ENCODE measurements at regions not wholly inside any gene's neighbourhood (a gene's known extent, or its start where the extent isn't known, plus 50 kb on each side); places are given as distances from the start of the nearest gene placed in this dataset.

GRCh38 chr5:1737790-1738405 lies 61.7 kb downstream of the MRPL36 start:
- H3K9me3 ChIP-seq (ENCODE audit: control insufficient read depth in 3 of 3, low read length in 3 of 3) = peaks cover 0 to 6% (median 4%) of the 10 kb centered on the region in 3 donors
- no peak overlapping the region for H3K4me3 ChIP-seq (ENCODE audit: low read length in 3 of 3)
- H3K9ac ChIP-seq (ENCODE audit: low read depth in 1 of 3, low read length in 3 of 3) = no peak overlapping the region
- no peak overlapping the region for H3K27ac ChIP-seq (ENCODE audit: low read depth, low read length)
- H3K36me3 ChIP-seq (ENCODE audit: control insufficient read depth in 3 of 3, insufficient read depth in 3 of 3, low read length in 3 of 3) = no peaks in the 10 kb centered on the region
- no peaks in the 10 kb centered on the region for H3K4me1 ChIP-seq (ENCODE audit: control insufficient read depth in 3 of 3, insufficient read depth in 3 of 3, low read length in 3 of 3)
- H3K27me3 ChIP-seq (ENCODE audit: control insufficient read depth in 3 of 3, insufficient read depth in 3 of 3, low read length in 3 of 3) = peaks cover 6 to 15% (median 7%) of the 10 kb centered on the region in 3 donors

GRCh38 chr5:1736889-1737711 lies 62.5 kb downstream of the MRPL36 start:
- Histone ChIP-seq H3K27me3 (ENCODE audit: control insufficient read depth in 3 of 3, insufficient read depth in 3 of 3, low read length in 3 of 3) (peaks cover 6 to 19% (median 7%) of the 10 kb centered on the region in 3 donors), H3K9me3 (ENCODE audit: control insufficient read depth in 3 of 3, low read length in 3 of 3) (peaks cover 0 to 6% (median 4%) of the 10 kb centered on the region in 3 donors), H3K9ac (ENCODE audit: low read depth in 1 of 3, low read length in 3 of 3) (no peak overlapping the region), H3K36me3 (ENCODE audit: control insufficient read depth in 3 of 3, insufficient read depth in 3 of 3, low read length in 3 of 3) (no peaks in the 10 kb centered on the region), H3K4me3 (ENCODE audit: low read length in 3 of 3) (no peak overlapping the region), H3K27ac (ENCODE audit: low read depth, low read length) (no peak overlapping the region), H3K4me1 (ENCODE audit: control insufficient read depth in 3 of 3, insufficient read depth in 3 of 3, low read length in 3 of 3) (no peaks in the 10 kb centered on the region)

- Histone ChIP-seq H3K9me3 (ENCODE audit: control insufficient read depth in 3 of 3, low read length in 3 of 3) (peaks cover 0 to 6% (median 4%) of the 10 kb centered on the region in 3 donors), H3K4me1 (ENCODE audit: control insufficient read depth in 3 of 3, insufficient read depth in 3 of 3, low read length in 3 of 3) (no peaks in the 10 kb centered on the region), H3K4me3 (ENCODE audit: low read length in 3 of 3) (no peak overlapping the region), H3K27ac (ENCODE audit: low read depth, low read length) (no peak overlapping the region), H3K36me3 (ENCODE audit: control insufficient read depth in 3 of 3, insufficient read depth in 3 of 3, low read length in 3 of 3) (no peaks in the 10 kb centered on the region), H3K9ac (ENCODE audit: low read depth in 1 of 3, low read length in 3 of 3) (no peak overlapping the region), H3K27me3 (ENCODE audit: control insufficient read depth in 3 of 3, insufficient read depth in 3 of 3, low read length in 3 of 3) (peaks cover 6 to 19% (median 7%) of the 10 kb centered on the region in 3 donors)
Measured at GRCh38 chr5:1736065-1736464, 63.6 kb downstream of the MRPL36 start.

- H3K9me3 ChIP-seq (ENCODE audit: control insufficient read depth in 3 of 3, low read length in 3 of 3) = peaks cover 0 to 6% (median 4%) of the 10 kb centered on the region in 3 donors
- H3K4me1 ChIP-seq (ENCODE audit: control insufficient read depth in 3 of 3, insufficient read depth in 3 of 3, low read length in 3 of 3) = no peaks in the 10 kb centered on the region
- no peak overlapping the region for H3K4me3 ChIP-seq (ENCODE audit: low read length in 3 of 3)
- no peak overlapping the region for H3K9ac ChIP-seq (ENCODE audit: low read depth in 1 of 3, low read length in 3 of 3)
- peaks cover 6 to 22% (median 8%) of the 10 kb centered on the region in 3 donors for H3K27me3 ChIP-seq (ENCODE audit: control insufficient read depth in 3 of 3, insufficient read depth in 3 of 3, low read length in 3 of 3)
- no peaks in the 10 kb centered on the region for H3K36me3 ChIP-seq (ENCODE audit: control insufficient read depth in 3 of 3, insufficient read depth in 3 of 3, low read length in 3 of 3)
- H3K27ac ChIP-seq (ENCODE audit: low read depth, low read length) = no peak overlapping the region
Measured at GRCh38 chr5:1735320-1735970, 64.2 kb downstream of the MRPL36 start.

- Histone ChIP-seq H3K4me3 (ENCODE audit: low read length in 3 of 3) (no peak overlapping the region), H3K9ac (ENCODE audit: low read depth in 1 of 3, low read length in 3 of 3) (no peak overlapping the region), H3K36me3 (ENCODE audit: control insufficient read depth in 3 of 3, insufficient read depth in 3 of 3, low read length in 3 of 3) (no peaks in the 10 kb centered on the region), H3K27me3 (ENCODE audit: control insufficient read depth in 3 of 3, insufficient read depth in 3 of 3, low read length in 3 of 3) (peaks cover 6 to 27% (median 12%) of the 10 kb centered on the region in 3 donors), H3K4me1 (ENCODE audit: control insufficient read depth in 3 of 3, insufficient read depth in 3 of 3, low read length in 3 of 3) (no peaks in the 10 kb centered on the region), H3K27ac (ENCODE audit: low read depth, low read length) (no peak overlapping the region), H3K9me3 (ENCODE audit: control insufficient read depth in 3 of 3, low read length in 3 of 3) (peaks cover 0 to 5% (median under 1%) of the 10 kb centered on the region in 3 donors)
Measured at GRCh38 chr5:1734908-1735289, 64.7 kb downstream of the MRPL36 start.

- Histone ChIP-seq H3K9ac (ENCODE audit: low read depth in 1 of 3, low read length in 3 of 3) (no peak overlapping the region), H3K27ac (ENCODE audit: low read depth, low read length) (no peak overlapping the region), H3K4me3 (ENCODE audit: low read length in 3 of 3) (no peak overlapping the region), H3K9me3 (ENCODE audit: control insufficient read depth in 3 of 3, low read length in 3 of 3) (peaks cover 0 to 2% (median 0%) of the 10 kb centered on the region in 3 donors), H3K4me1 (ENCODE audit: control insufficient read depth in 3 of 3, insufficient read depth in 3 of 3, low read length in 3 of 3) (no peaks in the 10 kb centered on the region), H3K36me3 (ENCODE audit: control insufficient read depth in 3 of 3, insufficient read depth in 3 of 3, low read length in 3 of 3) (no peaks in the 10 kb centered on the region), H3K27me3 (ENCODE audit: control insufficient read depth in 3 of 3, insufficient read depth in 3 of 3, low read length in 3 of 3) (peaks cover 6 to 27% (median 12%) of the 10 kb centered on the region in 3 donors)
Measured at GRCh38 chr5:1734271-1734907, 65.2 kb downstream of the MRPL36 start.

- H3K4me3 ChIP-seq (ENCODE audit: low read length in 3 of 3) = no peak overlapping the region
- no peaks in the 10 kb centered on the region for H3K4me1 ChIP-seq (ENCODE audit: control insufficient read depth in 3 of 3, insufficient read depth in 3 of 3, low read length in 3 of 3)
- no peak overlapping the region for H3K9ac ChIP-seq (ENCODE audit: low read depth in 1 of 3, low read length in 3 of 3)
- H3K36me3 ChIP-seq (ENCODE audit: control insufficient read depth in 3 of 3, insufficient read depth in 3 of 3, low read length in 3 of 3) = no peaks in the 10 kb centered on the region
- no peak overlapping the region for H3K27ac ChIP-seq (ENCODE audit: low read depth, low read length)
- peaks cover 6 to 27% (median 12%) of the 10 kb centered on the region in 3 donors for H3K27me3 ChIP-seq (ENCODE audit: control insufficient read depth in 3 of 3, insufficient read depth in 3 of 3, low read length in 3 of 3)
- H3K9me3 ChIP-seq (ENCODE audit: control insufficient read depth in 3 of 3, low read length in 3 of 3) = no peaks in the 10 kb centered on the region
Measured at GRCh38 chr5:1733369-1733768, 66.3 kb downstream of the MRPL36 start.

GRCh38 chr5:1732945-1733344 lies 66.7 kb downstream of the MRPL36 start:
- H3K4me1 ChIP-seq (ENCODE audit: control insufficient read depth in 3 of 3, insufficient read depth in 3 of 3, low read length in 3 of 3) = no peaks in the 10 kb centered on the region
- no peaks in the 10 kb centered on the region for H3K36me3 ChIP-seq (ENCODE audit: control insufficient read depth in 3 of 3, insufficient read depth in 3 of 3, low read length in 3 of 3)

GRCh38 chr5:1732238-1732941 lies 67.2 kb downstream of the MRPL36 start:
- Histone ChIP-seq H3K4me3 (ENCODE audit: low read length in 3 of 3) (no peak overlapping the region), H3K4me1 (ENCODE audit: control insufficient read depth in 3 of 3, insufficient read depth in 3 of 3, low read length in 3 of 3) (no peaks in the 10 kb centered on the region), H3K36me3 (ENCODE audit: control insufficient read depth in 3 of 3, insufficient read depth in 3 of 3, low read length in 3 of 3) (no peaks in the 10 kb centered on the region), H3K27ac (ENCODE audit: low read depth, low read length) (no peak overlapping the region), H3K27me3 (ENCODE audit: control insufficient read depth in 3 of 3, insufficient read depth in 3 of 3, low read length in 3 of 3) (peaks cover 6 to 25% (median 10%) of the 10 kb centered on the region in 3 donors), H3K9ac (ENCODE audit: low read depth in 1 of 3, low read length in 3 of 3) (no peak overlapping the region), H3K9me3 (ENCODE audit: control insufficient read depth in 3 of 3, low read length in 3 of 3) (no peaks in the 10 kb centered on the region)

More at GRCh38 chr5:1732945-1733344, 66.7 kb downstream of the MRPL36 start:
- no peak overlapping the region for H3K9ac ChIP-seq (ENCODE audit: low read depth in 1 of 3, low read length in 3 of 3)
- H3K27me3 ChIP-seq (ENCODE audit: control insufficient read depth in 3 of 3, insufficient read depth in 3 of 3, low read length in 3 of 3) = peaks cover 6 to 27% (median 12%) of the 10 kb centered on the region in 3 donors
- H3K4me3 ChIP-seq (ENCODE audit: low read length in 3 of 3) = no peak overlapping the region
- H3K9me3 ChIP-seq (ENCODE audit: control insufficient read depth in 3 of 3, low read length in 3 of 3) = no peaks in the 10 kb centered on the region
- H3K27ac ChIP-seq (ENCODE audit: low read depth, low read length) = no peak overlapping the region

All from skeletal muscle tissue (tissue), 3 donors.